GM19438 (cell line): ENCODE measurements at regions not wholly inside any gene's neighbourhood (a gene's known extent, or its start where the extent isn't known, plus 50 kb on each side); places are given as distances from the start of the nearest gene placed in this dataset.
"Not testable (repeated sequence)": the region's sequence is repeated elsewhere in the genome, so short reads cannot be mapped to it uniquely, and the experiment has no call there.

Source experiments
- ATAC-seq: cut with Tn5 transposase; IDR thresholded peaks from one replicate; pipeline ENCODE4 v1.9.1; 2021; ENCODE audit warnings: low read depth; ENCODE audit not compliant: unreplicated experiment

GRCh38 chr14:105881021-105881930, 354.9 kb downstream of the TMEM121 start:
- no peak for ATAC-seq

GRCh38 chr14:105882011-105882410, 355.6 kb downstream of the TMEM121 start:
- not testable (repeated sequence) for ATAC-seq

GRCh38 chr14:105882626-105883025, 356.2 kb downstream of the TMEM121 start:
- no peak for ATAC-seq

- no peak for ATAC-seq
These were observed 357.0 kb downstream of the TMEM121 start for GRCh38 chr14:105883066-105884005.

- ATAC-seq: not testable (repeated sequence)
These were observed 357.9 kb downstream of the TMEM121 start for GRCh38 chr14:105884192-105884807.

GRCh38 chr14:105884808-105885281, 358.5 kb downstream of the TMEM121 start:
- no peak for ATAC-seq

GRCh38 chr14:105885561-105886320, 359.4 kb downstream of the TMEM121 start:
- ATAC-seq: no peak

GRCh38 chr14:105886791-105887191, 360.4 kb downstream of the TMEM121 start:
- ATAC-seq: not testable (repeated sequence)

GRCh38 chr14:105887692-105888091, 361.3 kb downstream of the TMEM121 start:
- no peak for ATAC-seq

- no peak for ATAC-seq
These were observed 361.8 kb downstream of the TMEM121 start for GRCh38 chr14:105888151-105888550.

- ATAC-seq: no peak
These were observed 362.6 kb downstream of the TMEM121 start for GRCh38 chr14:105888784-105889665.

GRCh38 chr14:105889666-105890473, 363.5 kb downstream of the TMEM121 start:
- ATAC-seq: no peak

GRCh38 chr14:105890474-105891220, 364.3 kb downstream of the TMEM121 start:
- no peak for ATAC-seq

- ATAC-seq: no peak
These were observed 364.8 kb downstream of the TMEM121 start for GRCh38 chr14:105891221-105891602.

GRCh38 chr14:105891631-105892452, 365.5 kb downstream of the TMEM121 start:
- ATAC-seq: no peak
